NCI-H187 treated with DMSO at 0.1 percent for 48 hours (cell line): ENCODE measurements at regions not wholly inside any gene's neighbourhood (a gene's known extent, or its start where the extent isn't known, plus 50 kb on each side); places are given as distances from the start of the nearest gene placed in this dataset.

Experiments
- DNase-seq: peaks from one replicate; lab custom pipeline; 2025; lab: John Stamatoyannopoulos, UW

GRCh38 chr13:55669051-55669450 lies 1471.7 kb upstream of the PRR20A start:
- no peak for DNase-seq

GRCh38 chr13:55673910-55674309 lies 1466.8 kb upstream of the PRR20A start:
- no peak for DNase-seq

GRCh38 chr13:55682776-55683175 lies 1457.9 kb upstream of the PRR20A start:
- DNase-seq = no peak

- no peak for DNase-seq
Measured at GRCh38 chr13:55705526-55705925, 1435.2 kb upstream of the PRR20A start.

GRCh38 chr13:55705971-55706370 lies 1434.7 kb upstream of the PRR20A start:
- DNase-seq = no peak

GRCh38 chr13:55714120-55714519 lies 1426.6 kb upstream of the PRR20A start:
- no peak for DNase-seq

GRCh38 chr13:55727683-55728082 lies 1413.0 kb upstream of the PRR20A start:
- no peak for DNase-seq

GRCh38 chr13:55728247-55728646 lies 1412.5 kb upstream of the PRR20A start:
- DNase-seq = no peak

- DNase-seq = no peak
Measured at GRCh38 chr13:55745828-55746227, 1394.9 kb upstream of the PRR20A start.

- DNase-seq = no peak
Measured at GRCh38 chr13:55761986-55762385, 1378.7 kb upstream of the PRR20A start.

- no peak for DNase-seq
Measured at GRCh38 chr13:55777612-55778011, 1363.1 kb upstream of the PRR20A start.

GRCh38 chr13:55783841-55784240 lies 1356.9 kb upstream of the PRR20A start:
- DNase-seq = no peak

GRCh38 chr13:55788548-55788947 lies 1352.2 kb upstream of the PRR20A start:
- no peak for DNase-seq

- no peak for DNase-seq
Measured at GRCh38 chr13:55792544-55793193, 1348.0 kb upstream of the PRR20A start.

- DNase-seq = no peak
Measured at GRCh38 chr13:55815458-55816033, 1325.2 kb upstream of the PRR20A start.

- no peak for DNase-seq
Measured at GRCh38 chr13:55816976-55817601, 1323.6 kb upstream of the PRR20A start.

- DNase-seq = no peak
Measured at GRCh38 chr13:55820817-55821216, 1319.9 kb upstream of the PRR20A start.

- no peak for DNase-seq
Measured at GRCh38 chr13:55869648-55870047, 1271.1 kb upstream of the PRR20A start.

GRCh38 chr13:55887561-55887960 lies 1253.2 kb upstream of the PRR20A start:
- no peak for DNase-seq

- DNase-seq = no peak
Measured at GRCh38 chr13:55893540-55893939, 1247.2 kb upstream of the PRR20A start.

- no peak for DNase-seq
Measured at GRCh38 chr13:55937180-55937579, 1203.5 kb upstream of the PRR20A start.

GRCh38 chr13:55948175-55948574 lies 1192.5 kb upstream of the PRR20A start:
- no peak for DNase-seq

GRCh38 chr13:55963934-55964333 lies 1176.8 kb upstream of the PRR20A start:
- DNase-seq = no peak

- no peak for DNase-seq
Measured at GRCh38 chr13:55967055-55967454, 1173.7 kb upstream of the PRR20A start.
